H9 (cell line): ENCODE measurements at regions not wholly inside any gene's neighbourhood (a gene's known extent, or its start where the extent isn't known, plus 50 kb on each side); places are given as distances from the start of the nearest gene placed in this dataset.

Experiments
- DNase-seq: peaks from one replicate; pipeline ENCODE4 v3.0.0-alpha.2; 2017
- H2AFZ ChIP-seq: one replicate; pipeline ENCODE4 v1.6.1; 2013; ENCODE audit warnings: mild to moderate bottlenecking, low read length, control low read depth, moderate library complexity
- H2AK5ac ChIP-seq: 2 replicates; pipeline ENCODE4 v1.6.1; 2013; ENCODE audit warnings: low read length, control low read depth, mixed read lengths; ENCODE audit not compliant: insufficient read length
- H2BK120ac ChIP-seq: one replicate; pipeline ENCODE4 v1.6.1; 2013; ENCODE audit warnings: low read depth, mild to moderate bottlenecking, low read length, control low read depth, inconsistent platforms; ENCODE audit not compliant: poor library complexity, severe bottlenecking
- H2BK12ac ChIP-seq: 2 replicates; pipeline ENCODE4 v1.6.1; 2013; ENCODE audit warnings: low read length, control low read depth, mixed read lengths, low read depth; ENCODE audit not compliant: insufficient read length
- H2BK15ac ChIP-seq: 2 replicates; pipeline ENCODE4 v1.6.1; 2013; ENCODE audit warnings: low read depth, low read length, control low read depth
- H2BK20ac ChIP-seq: one replicate; pipeline ENCODE4 v1.6.1; 2013; ENCODE audit warnings: low read depth, mild to moderate bottlenecking, low read length, control low read depth, inconsistent platforms; ENCODE audit not compliant: poor library complexity, severe bottlenecking
- H2BK5ac ChIP-seq: 2 replicates; pipeline ENCODE4 v1.6.1; 2013; ENCODE audit warnings: low read length, control low read depth, mixed read lengths; ENCODE audit not compliant: insufficient read length
- H3K14ac ChIP-seq: 2 replicates; pipeline ENCODE4 v1.6.1; 2013; ENCODE audit warnings: low read length, control low read depth; ENCODE audit not compliant: insufficient read depth
- H3K18ac ChIP-seq: 2 replicates; pipeline ENCODE4 v1.6.1; 2013; ENCODE audit warnings: low read depth, mild to moderate bottlenecking, mixed read lengths, low read length, control low read depth; ENCODE audit not compliant: insufficient read length
- H3K23ac ChIP-seq: 2 replicates; pipeline ENCODE4 v1.6.1; 2013; ENCODE audit warnings: low read length, control low read depth, mixed read lengths, low read depth; ENCODE audit not compliant: insufficient read length
- H3K23me2 ChIP-seq: 2 replicates; pipeline ENCODE4 v1.6.1; 2013; ENCODE audit warnings: low read depth, mild to moderate bottlenecking, mixed read lengths, low read length, control low read depth; ENCODE audit not compliant: insufficient read length, poor library complexity, severe bottlenecking
- H3K27ac ChIP-seq: 2 replicates; pipeline ENCODE4 v1.5.1; 2013; ENCODE audit warnings: low read length, control low read depth, mixed read lengths, low read depth; ENCODE audit not compliant: insufficient read length
- H3K27me3 ChIP-seq: 2 replicates; pipeline ENCODE4 v1.6.1; 2013; ENCODE audit warnings: low read length, control low read depth, inconsistent platforms; ENCODE audit not compliant: insufficient read depth
- H3K4ac ChIP-seq: 2 replicates; pipeline ENCODE4 v1.6.1; 2013; ENCODE audit warnings: low read depth, mild to moderate bottlenecking, control low read depth, inconsistent platforms, low read length, moderate library complexity
- H3K4me1 ChIP-seq: 2 replicates; pipeline ENCODE4 v1.6.1; 2013; ENCODE audit warnings: low read length, control low read depth, inconsistent platforms; ENCODE audit not compliant: insufficient read depth
- H3K4me2 ChIP-seq: 2 replicates; pipeline ENCODE4 v1.6.1; 2013; ENCODE audit warnings: low read length, control low read depth, mixed read lengths; ENCODE audit not compliant: insufficient read length, insufficient read depth
- H3K56ac ChIP-seq: 2 replicates; pipeline ENCODE4 v1.6.1; 2013; ENCODE audit warnings: low read depth, mild to moderate bottlenecking, mixed read lengths, low read length, control low read depth; ENCODE audit not compliant: insufficient read length
- H3K79me1 ChIP-seq: 2 replicates; pipeline ENCODE4 v1.6.1; 2013; ENCODE audit warnings: low read depth, mild to moderate bottlenecking, moderate library complexity, low read length, control low read depth, inconsistent platforms; ENCODE audit not compliant: insufficient read depth, poor library complexity, severe bottlenecking
- H3K79me2 ChIP-seq: 2 replicates; pipeline ENCODE4 v1.6.1; 2013; ENCODE audit warnings: low read length, control low read depth, inconsistent platforms; ENCODE audit not compliant: insufficient read depth
- H3K9ac ChIP-seq: 2 replicates; pipeline ENCODE4 v1.6.1; 2013; ENCODE audit warnings: low read length, control low read depth, mixed read lengths; ENCODE audit not compliant: insufficient read length; ENCODE audit errors: extremely low read depth
- H3K9me3 ChIP-seq: one replicate; pipeline ENCODE4 v1.6.1; 2013; ENCODE audit warnings: low read depth, low read length, inconsistent platforms; ENCODE audit not compliant: control insufficient read depth
- H3T11ph ChIP-seq: one replicate; pipeline ENCODE4 v1.6.1; 2013; ENCODE audit warnings: mild to moderate bottlenecking, low read length, control low read depth, inconsistent platforms
- H4K20me1 ChIP-seq: one replicate; pipeline ENCODE4 v1.6.1; 2013; ENCODE audit not compliant: control insufficient read depth, insufficient read length, insufficient read depth
- H4K5ac ChIP-seq: 2 replicates; pipeline ENCODE4 v1.6.1; 2013; ENCODE audit warnings: low read depth, mild to moderate bottlenecking, mixed read lengths, low read length, control low read depth; ENCODE audit not compliant: insufficient read length
- H4K8ac ChIP-seq: replicated peaks from 2 replicates; pipeline ENCODE4 v1.6.1; 2013; ENCODE audit warnings: low read length, control low read depth, mixed read lengths, low read depth; ENCODE audit not compliant: insufficient read length
- H4K91ac ChIP-seq: 2 replicates; pipeline ENCODE4 v1.6.1; 2013; ENCODE audit warnings: low read depth, mild to moderate bottlenecking, moderate library complexity, mixed read lengths, low read length, control low read depth; ENCODE audit not compliant: insufficient read length
- H3K27ac Mint-ChIP-seq, 3 experiments: 2 replicates in 2 of 3; 3 replicates in 1 of 3; pipeline ENCODE4 v1.8.0; 2020 to 2021; ENCODE audit warnings: mixed read lengths in 3 of 3, mild to moderate bottlenecking in 1 of 3, moderate library complexity in 1 of 3
- H3K27me3 Mint-ChIP-seq: 2 replicates; pipeline ENCODE4 v1.8.0; 2021; ENCODE audit warnings: low read depth, mild to moderate bottlenecking, moderate library complexity, mixed read lengths
- H3K36me3 Mint-ChIP-seq, 3 experiments: 2 replicates in 2 of 3; 3 replicates in 1 of 3; pipeline ENCODE4 v1.8.0; 2020 to 2021; ENCODE audit warnings: low read depth in 3 of 3, mixed read lengths in 3 of 3; ENCODE audit not compliant: insufficient read depth in 1 of 3
- H3K4me1 Mint-ChIP-seq, 2 experiments: 2 replicates each; pipeline ENCODE4 v1.8.0; 2020; ENCODE audit warnings: mixed read lengths in 2 of 2
- H3K4me3 Mint-ChIP-seq, 2 experiments: 2 replicates in 1 of 2; 3 replicates in 1 of 2; pipeline ENCODE4 v1.8.0; 2020 to 2021; ENCODE audit warnings: mild to moderate bottlenecking in 2 of 2, mixed read lengths in 2 of 2, moderate library complexity in 1 of 2
- H3K9me3 Mint-ChIP-seq, 2 experiments: 2 replicates in 1 of 2; 3 replicates in 1 of 2; pipeline ENCODE4 v1.8.0; 2020; ENCODE audit warnings: mild to moderate bottlenecking in 2 of 2, mixed read lengths in 2 of 2, moderate library complexity in 1 of 2
- CTCF ChIP-seq: fragments of 200-600 bp; sonication (generic); conservative IDR thresholded peaks from 3 replicates; pipeline ENCODE4 v1.8.0; 2021; ENCODE audit warnings: antibody characterized with exemption, mild to moderate bottlenecking
- WGBS: extraction: QIAGEN DNeasy Blood & Tissue Kit; methylation state at CpG from one replicate; pipeline ENCODE4 v1.1.7; 2013; ENCODE audit warnings: missing lambda C conversion rate, low lambda C conversion rate, mixed read lengths; ENCODE audit not compliant: insufficient read length; ENCODE audit errors: extremely low coverage; 5-methylcytosine and 5-hydroxymethylcytosine counted together

GRCh38 chr7:79548727-79549126 is 95.3 kb upstream of the MAGI2 start:
- H3K23ac ChIP-seq, result no peak overlapping the region
- no peaks in the 10 kb centered on the region for H3K23me2 ChIP-seq
- no peak overlapping the region for H3K14ac ChIP-seq
- no peak overlapping the region for H3K4me2 ChIP-seq
- H3K4me3 Mint-ChIP-seq, result no peak overlapping the region
- no peak overlapping the region for H4K5ac ChIP-seq
- H4K8ac ChIP-seq, result no peak overlapping the region
- no peaks in the 10 kb centered on the region for H3K27me3 ChIP-seq
- H3K56ac ChIP-seq, result no peak overlapping the region
- H3T11ph ChIP-seq, result no peak overlapping the region
- H3K4ac ChIP-seq, result no peak overlapping the region
- no peak overlapping the region for H3K9ac ChIP-seq
- no peaks in the 10 kb centered on the region for H3K36me3 Mint-ChIP-seq
- H3K9me3 ChIP-seq, result no peaks in the 10 kb centered on the region
- no peak for TF ChIP-seq CTCF
- no peak overlapping the region for H2BK5ac ChIP-seq
- no peak overlapping the region for H2AK5ac ChIP-seq
- H2BK20ac ChIP-seq, result no peak overlapping the region
- H3K9me3 Mint-ChIP-seq, result no peaks in the 10 kb centered on the region
- H3K79me2 ChIP-seq, result no peaks in the 10 kb centered on the region
- no peak overlapping the region for H3K27ac Mint-ChIP-seq
- no CpG with 5 or more reads among the region's 3 CpGs for WGBS
- no peak for DNase-seq
- H2BK12ac ChIP-seq, result no peak overlapping the region
- H4K20me1 ChIP-seq, result no peaks in the 10 kb centered on the region
- H3K18ac ChIP-seq, result no peak overlapping the region
- H3K27ac ChIP-seq, result no peak overlapping the region
- no peak overlapping the region for H4K91ac ChIP-seq
- no peak overlapping the region for H2AFZ ChIP-seq
- no peak overlapping the region for H2BK120ac ChIP-seq
- no peak overlapping the region for H2BK15ac ChIP-seq
- H3K27me3 Mint-ChIP-seq, result no peaks in the 10 kb centered on the region
- no peaks in the 10 kb centered on the region for H3K4me1 Mint-ChIP-seq
- no peaks in the 10 kb centered on the region for H3K4me1 ChIP-seq
- H3K79me1 ChIP-seq, result no peaks in the 10 kb centered on the region
